GM23338 (cell line): ENCODE measurements at regions not wholly inside any gene's neighbourhood (a gene's known extent, or its start where the extent isn't known, plus 50 kb on each side); places are given as distances from the start of the nearest gene placed in this dataset.

Experiments
- ATAC-seq: fragments of 200-7000 bp; cut with Tn5 transposase; 3 replicates; pipeline ENCODE4 v1.9.1; 2020
- DNase-seq: peaks from one replicate; pipeline ENCODE4 v3.0.0-alpha.2; 2015; ENCODE audit warnings: low spot score
- H2AFZ ChIP-seq: fragments of 200-600 bp; sonication (generic); 2 replicates; pipeline ENCODE4 v1.8.0; 2016; ENCODE audit warnings: antibody characterized with exemption, mild to moderate bottlenecking, moderate library complexity
- H3F3A ChIP-seq: fragments of 200-600 bp; sonication (generic); replicated peaks from 2 replicates; pipeline ENCODE4 v1.8.0; 2017; ENCODE audit warnings: antibody characterized with exemption, mixed run types, low read depth
- H3K27ac ChIP-seq: fragments of 200-600 bp; sonication (generic); 2 replicates; pipeline ENCODE4 v1.6.1; 2016; ENCODE audit warnings: low read depth
- H3K27me3 ChIP-seq: fragments of 200-600 bp; sonication (generic); 2 replicates; pipeline ENCODE4 v1.8.0; 2016; ENCODE audit warnings: mild to moderate bottlenecking, mixed run types, moderate library complexity; ENCODE audit not compliant: insufficient read depth
- H3K36me3 ChIP-seq: fragments of 200-600 bp; sonication (generic); 2 replicates; pipeline ENCODE4 v1.8.0; 2016; ENCODE audit warnings: mild to moderate bottlenecking; ENCODE audit not compliant: insufficient read depth
- H3K4me1 ChIP-seq: fragments of 200-600 bp; sonication (generic); 2 replicates; pipeline ENCODE4 v1.8.0; 2016; ENCODE audit warnings: mild to moderate bottlenecking, moderate library complexity; ENCODE audit not compliant: insufficient read depth
- H3K4me2 ChIP-seq: fragments of 200-600 bp; sonication (generic); 2 replicates; pipeline ENCODE4 v1.7.1; 2017; ENCODE audit warnings: mixed run types
- H3K4me3 ChIP-seq: fragments of 200-600 bp; sonication (generic); 2 replicates; pipeline ENCODE4 v1.6.1; 2016; ENCODE audit warnings: mixed run types
- H3K79me2 ChIP-seq: fragments of 200-600 bp; sonication (generic); replicated peaks from 2 replicates; pipeline ENCODE4 v1.8.0; 2017; ENCODE audit warnings: mild to moderate bottlenecking; ENCODE audit not compliant: insufficient read depth
- H3K9me2 ChIP-seq: fragments of 200-600 bp; sonication (generic); 2 replicates; pipeline ENCODE4 v1.8.0; 2017; ENCODE audit not compliant: insufficient read depth
- H4K20me1 ChIP-seq: fragments of 200-600 bp; sonication (generic); replicated peaks from 2 replicates; pipeline ENCODE4 v1.8.0; 2017; ENCODE audit warnings: mild to moderate bottlenecking; ENCODE audit not compliant: insufficient read depth
- H3K27ac Mint-ChIP-seq: 2 replicates; pipeline ENCODE4 v1.8.0; 2020; ENCODE audit warnings: inconsistent platforms, mild to moderate bottlenecking, moderate library complexity, mixed read lengths
- H3K27me3 Mint-ChIP-seq: 3 replicates; pipeline ENCODE4 v1.8.0; 2022; ENCODE audit warnings: low read depth, mild to moderate bottlenecking, moderate library complexity, mixed read lengths, inconsistent platforms; ENCODE audit not compliant: insufficient read depth, poor library complexity
- H3K36me3 Mint-ChIP-seq: 3 replicates; pipeline ENCODE4 v1.8.0; 2021; ENCODE audit warnings: low read depth, mild to moderate bottlenecking, inconsistent platforms, moderate library complexity, mixed read lengths
- H3K4me1 Mint-ChIP-seq: 3 replicates; pipeline ENCODE4 v1.8.0; 2020; ENCODE audit warnings: mild to moderate bottlenecking, inconsistent platforms, mixed read lengths
- H3K4me3 Mint-ChIP-seq: 3 replicates; pipeline ENCODE4 v1.8.0; 2021; ENCODE audit warnings: moderate library complexity, mild to moderate bottlenecking, inconsistent platforms, mixed read lengths
- H3K9me3 Mint-ChIP-seq: 3 replicates; pipeline ENCODE4 v1.8.0; 2020; ENCODE audit warnings: moderate library complexity, mild to moderate bottlenecking, inconsistent platforms, mixed read lengths
- CREB1 ChIP-seq: fragments of 250-450 bp; sonication (Bioruptor Pico); IDR thresholded peaks from 2 replicates; pipeline ENCODE4 v1.5.0; 2020; ENCODE audit warnings: low read depth, mild to moderate bottlenecking, moderate library complexity
- EZH2 ChIP-seq: fragments of 200-600 bp; sonication (generic); IDR thresholded peaks from one replicate; pipeline ENCODE4 v1.8.0; 2017; ENCODE audit warnings: antibody characterized with exemption, mild to moderate bottlenecking, low read depth; ENCODE audit not compliant: unreplicated experiment
- EZH2phosphoT487 ChIP-seq: fragments of 200-600 bp; sonication (generic); IDR thresholded peaks from one replicate; pipeline ENCODE4 v1.8.1; 2018; ENCODE audit warnings: antibody characterized with exemption; ENCODE audit not compliant: unreplicated experiment
- NANOG ChIP-seq: IDR thresholded peaks from 2 replicates; pipeline ENCODE4 v1.6.1; 2016; ENCODE audit warnings: antibody characterized with exemption, borderline replicate concordance
- POLR2AphosphoS5 ChIP-seq: IDR thresholded peaks from 2 replicates; pipeline ENCODE4 v1.6.1; 2016; ENCODE audit warnings: antibody characterized with exemption, low read depth
- ZNF114 ChIP-seq: fragments of 250-450 bp; sonication (Bioruptor Pico); IDR thresholded peaks from 2 replicates; pipeline ENCODE4 v1.5.0; 2020; ENCODE audit warnings: mild to moderate bottlenecking, moderate library complexity
- ZNF331 ChIP-seq: fragments of 250-450 bp; sonication (Bioruptor Pico); IDR thresholded peaks from 2 replicates; pipeline ENCODE4 v1.5.0; 2020; ENCODE audit warnings: low read depth, mild to moderate bottlenecking, moderate library complexity
- TF ChIP-seq, protein P1 (sequence below): IDR thresholded peaks from 2 replicates; pipeline ENCODE4 v1.6.1; 2016; ENCODE audit warnings: antibody characterized with exemption
- TF ChIP-seq, protein P2 (sequence below): IDR thresholded peaks from one replicate; pipeline ENCODE4 v1.6.1; 2018; ENCODE audit warnings: antibody characterized with exemption; ENCODE audit not compliant: unreplicated experiment
- TF ChIP-seq, protein P3 (sequence below), 2 experiments: fragments of 200-600 bp in 1 of 2; sonication (generic) in 1 of 2; conservative IDR thresholded peaks; 2 replicates each; pipeline versions ENCODE4 v1.5.1 to v1.6.1; 2016 to 2017; ENCODE audit warnings: antibody characterized with exemption in 2 of 2, low read depth in 2 of 2, mild to moderate bottlenecking in 2 of 2, moderate library complexity in 1 of 2
- TF ChIP-seq, protein P4 (sequence below): fragments of 250-450 bp; sonication (Bioruptor Pico); IDR thresholded peaks from 2 replicates; pipeline ENCODE4 v1.5.0; 2020; ENCODE audit warnings: mild to moderate bottlenecking, moderate library complexity

DNA sequence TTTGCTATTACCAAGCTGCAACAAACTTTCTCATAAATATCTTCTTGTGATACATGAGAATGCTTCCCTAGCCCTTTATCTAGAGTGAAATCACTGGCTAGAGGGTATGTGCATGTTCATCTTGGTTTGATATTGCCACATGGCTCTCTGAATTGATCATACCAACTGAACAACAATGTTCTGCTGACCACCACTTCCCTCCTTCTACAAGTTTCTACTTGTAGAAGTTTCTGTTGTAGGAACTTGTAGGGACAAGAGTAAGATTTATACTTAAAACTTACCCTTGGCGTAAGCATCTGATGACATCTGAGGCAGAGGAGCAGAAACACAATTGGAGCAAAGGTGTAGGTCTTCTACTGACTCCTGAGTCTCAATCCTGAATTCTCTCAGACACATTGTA lies 86.3 kb upstream of the FAM13C start:
- Mint-ChIP-seq H3K27me3 (no peaks in the 10 kb centered on the region), H3K36me3 (no peaks in the 10 kb centered on the region)
- no peak overlapping the region for H3K4me2 ChIP-seq

More for the DNA sequence above, 86.3 kb upstream of the FAM13C start:
- Histone ChIP-seq H3K9me2 (no peaks in the 10 kb centered on the region), H3F3A (no peaks in the 10 kb centered on the region), H3K79me2 (no peaks in the 10 kb centered on the region), H3K27ac (no peak overlapping the region), H3K4me1 (no peaks in the 10 kb centered on the region), H4K20me1 (no peaks in the 10 kb centered on the region), H2AFZ (no peak overlapping the region), H3K4me3 (no peak overlapping the region), H3K36me3 (no peaks in the 10 kb centered on the region), H3K27me3 (no peaks in the 10 kb centered on the region)
- TF ChIP-seq, protein P1, sequence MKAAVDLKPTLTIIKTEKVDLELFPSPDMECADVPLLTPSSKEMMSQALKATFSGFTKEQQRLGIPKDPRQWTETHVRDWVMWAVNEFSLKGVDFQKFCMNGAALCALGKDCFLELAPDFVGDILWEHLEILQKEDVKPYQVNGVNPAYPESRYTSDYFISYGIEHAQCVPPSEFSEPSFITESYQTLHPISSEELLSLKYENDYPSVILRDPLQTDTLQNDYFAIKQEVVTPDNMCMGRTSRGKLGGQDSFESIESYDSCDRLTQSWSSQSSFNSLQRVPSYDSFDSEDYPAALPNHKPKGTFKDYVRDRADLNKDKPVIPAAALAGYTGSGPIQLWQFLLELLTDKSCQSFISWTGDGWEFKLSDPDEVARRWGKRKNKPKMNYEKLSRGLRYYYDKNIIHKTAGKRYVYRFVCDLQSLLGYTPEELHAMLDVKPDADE: no peak
- TF ChIP-seq POLR2AphosphoS5 (no peak), ZNF331 (CRISPR knock-in tag) (no peak), NANOG (no peak), ZNF114 (CRISPR knock-in tag) (no peak), CREB1 (CRISPR knock-in tag) (no peak), EZH2 (no peak), EZH2phosphoT487 (no peak)
- TF ChIP-seq, protein P2, sequence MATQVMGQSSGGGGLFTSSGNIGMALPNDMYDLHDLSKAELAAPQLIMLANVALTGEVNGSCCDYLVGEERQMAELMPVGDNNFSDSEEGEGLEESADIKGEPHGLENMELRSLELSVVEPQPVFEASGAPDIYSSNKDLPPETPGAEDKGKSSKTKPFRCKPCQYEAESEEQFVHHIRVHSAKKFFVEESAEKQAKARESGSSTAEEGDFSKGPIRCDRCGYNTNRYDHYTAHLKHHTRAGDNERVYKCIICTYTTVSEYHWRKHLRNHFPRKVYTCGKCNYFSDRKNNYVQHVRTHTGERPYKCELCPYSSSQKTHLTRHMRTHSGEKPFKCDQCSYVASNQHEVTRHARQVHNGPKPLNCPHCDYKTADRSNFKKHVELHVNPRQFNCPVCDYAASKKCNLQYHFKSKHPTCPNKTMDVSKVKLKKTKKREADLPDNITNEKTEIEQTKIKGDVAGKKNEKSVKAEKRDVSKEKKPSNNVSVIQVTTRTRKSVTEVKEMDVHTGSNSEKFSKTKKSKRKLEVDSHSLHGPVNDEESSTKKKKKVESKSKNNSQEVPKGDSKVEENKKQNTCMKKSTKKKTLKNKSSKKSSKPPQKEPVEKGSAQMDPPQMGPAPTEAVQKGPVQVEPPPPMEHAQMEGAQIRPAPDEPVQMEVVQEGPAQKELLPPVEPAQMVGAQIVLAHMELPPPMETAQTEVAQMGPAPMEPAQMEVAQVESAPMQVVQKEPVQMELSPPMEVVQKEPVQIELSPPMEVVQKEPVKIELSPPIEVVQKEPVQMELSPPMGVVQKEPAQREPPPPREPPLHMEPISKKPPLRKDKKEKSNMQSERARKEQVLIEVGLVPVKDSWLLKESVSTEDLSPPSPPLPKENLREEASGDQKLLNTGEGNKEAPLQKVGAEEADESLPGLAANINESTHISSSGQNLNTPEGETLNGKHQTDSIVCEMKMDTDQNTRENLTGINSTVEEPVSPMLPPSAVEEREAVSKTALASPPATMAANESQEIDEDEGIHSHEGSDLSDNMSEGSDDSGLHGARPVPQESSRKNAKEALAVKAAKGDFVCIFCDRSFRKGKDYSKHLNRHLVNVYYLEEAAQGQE: no peak
- TF ChIP-seq, protein P3, sequence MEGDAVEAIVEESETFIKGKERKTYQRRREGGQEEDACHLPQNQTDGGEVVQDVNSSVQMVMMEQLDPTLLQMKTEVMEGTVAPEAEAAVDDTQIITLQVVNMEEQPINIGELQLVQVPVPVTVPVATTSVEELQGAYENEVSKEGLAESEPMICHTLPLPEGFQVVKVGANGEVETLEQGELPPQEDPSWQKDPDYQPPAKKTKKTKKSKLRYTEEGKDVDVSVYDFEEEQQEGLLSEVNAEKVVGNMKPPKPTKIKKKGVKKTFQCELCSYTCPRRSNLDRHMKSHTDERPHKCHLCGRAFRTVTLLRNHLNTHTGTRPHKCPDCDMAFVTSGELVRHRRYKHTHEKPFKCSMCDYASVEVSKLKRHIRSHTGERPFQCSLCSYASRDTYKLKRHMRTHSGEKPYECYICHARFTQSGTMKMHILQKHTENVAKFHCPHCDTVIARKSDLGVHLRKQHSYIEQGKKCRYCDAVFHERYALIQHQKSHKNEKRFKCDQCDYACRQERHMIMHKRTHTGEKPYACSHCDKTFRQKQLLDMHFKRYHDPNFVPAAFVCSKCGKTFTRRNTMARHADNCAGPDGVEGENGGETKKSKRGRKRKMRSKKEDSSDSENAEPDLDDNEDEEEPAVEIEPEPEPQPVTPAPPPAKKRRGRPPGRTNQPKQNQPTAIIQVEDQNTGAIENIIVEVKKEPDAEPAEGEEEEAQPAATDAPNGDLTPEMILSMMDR (conservative IDR thresholded peaks at IDR 0.05; ENCODE audit: low read depth in 2 of 2): no peak
- TF ChIP-seq, protein P4, sequence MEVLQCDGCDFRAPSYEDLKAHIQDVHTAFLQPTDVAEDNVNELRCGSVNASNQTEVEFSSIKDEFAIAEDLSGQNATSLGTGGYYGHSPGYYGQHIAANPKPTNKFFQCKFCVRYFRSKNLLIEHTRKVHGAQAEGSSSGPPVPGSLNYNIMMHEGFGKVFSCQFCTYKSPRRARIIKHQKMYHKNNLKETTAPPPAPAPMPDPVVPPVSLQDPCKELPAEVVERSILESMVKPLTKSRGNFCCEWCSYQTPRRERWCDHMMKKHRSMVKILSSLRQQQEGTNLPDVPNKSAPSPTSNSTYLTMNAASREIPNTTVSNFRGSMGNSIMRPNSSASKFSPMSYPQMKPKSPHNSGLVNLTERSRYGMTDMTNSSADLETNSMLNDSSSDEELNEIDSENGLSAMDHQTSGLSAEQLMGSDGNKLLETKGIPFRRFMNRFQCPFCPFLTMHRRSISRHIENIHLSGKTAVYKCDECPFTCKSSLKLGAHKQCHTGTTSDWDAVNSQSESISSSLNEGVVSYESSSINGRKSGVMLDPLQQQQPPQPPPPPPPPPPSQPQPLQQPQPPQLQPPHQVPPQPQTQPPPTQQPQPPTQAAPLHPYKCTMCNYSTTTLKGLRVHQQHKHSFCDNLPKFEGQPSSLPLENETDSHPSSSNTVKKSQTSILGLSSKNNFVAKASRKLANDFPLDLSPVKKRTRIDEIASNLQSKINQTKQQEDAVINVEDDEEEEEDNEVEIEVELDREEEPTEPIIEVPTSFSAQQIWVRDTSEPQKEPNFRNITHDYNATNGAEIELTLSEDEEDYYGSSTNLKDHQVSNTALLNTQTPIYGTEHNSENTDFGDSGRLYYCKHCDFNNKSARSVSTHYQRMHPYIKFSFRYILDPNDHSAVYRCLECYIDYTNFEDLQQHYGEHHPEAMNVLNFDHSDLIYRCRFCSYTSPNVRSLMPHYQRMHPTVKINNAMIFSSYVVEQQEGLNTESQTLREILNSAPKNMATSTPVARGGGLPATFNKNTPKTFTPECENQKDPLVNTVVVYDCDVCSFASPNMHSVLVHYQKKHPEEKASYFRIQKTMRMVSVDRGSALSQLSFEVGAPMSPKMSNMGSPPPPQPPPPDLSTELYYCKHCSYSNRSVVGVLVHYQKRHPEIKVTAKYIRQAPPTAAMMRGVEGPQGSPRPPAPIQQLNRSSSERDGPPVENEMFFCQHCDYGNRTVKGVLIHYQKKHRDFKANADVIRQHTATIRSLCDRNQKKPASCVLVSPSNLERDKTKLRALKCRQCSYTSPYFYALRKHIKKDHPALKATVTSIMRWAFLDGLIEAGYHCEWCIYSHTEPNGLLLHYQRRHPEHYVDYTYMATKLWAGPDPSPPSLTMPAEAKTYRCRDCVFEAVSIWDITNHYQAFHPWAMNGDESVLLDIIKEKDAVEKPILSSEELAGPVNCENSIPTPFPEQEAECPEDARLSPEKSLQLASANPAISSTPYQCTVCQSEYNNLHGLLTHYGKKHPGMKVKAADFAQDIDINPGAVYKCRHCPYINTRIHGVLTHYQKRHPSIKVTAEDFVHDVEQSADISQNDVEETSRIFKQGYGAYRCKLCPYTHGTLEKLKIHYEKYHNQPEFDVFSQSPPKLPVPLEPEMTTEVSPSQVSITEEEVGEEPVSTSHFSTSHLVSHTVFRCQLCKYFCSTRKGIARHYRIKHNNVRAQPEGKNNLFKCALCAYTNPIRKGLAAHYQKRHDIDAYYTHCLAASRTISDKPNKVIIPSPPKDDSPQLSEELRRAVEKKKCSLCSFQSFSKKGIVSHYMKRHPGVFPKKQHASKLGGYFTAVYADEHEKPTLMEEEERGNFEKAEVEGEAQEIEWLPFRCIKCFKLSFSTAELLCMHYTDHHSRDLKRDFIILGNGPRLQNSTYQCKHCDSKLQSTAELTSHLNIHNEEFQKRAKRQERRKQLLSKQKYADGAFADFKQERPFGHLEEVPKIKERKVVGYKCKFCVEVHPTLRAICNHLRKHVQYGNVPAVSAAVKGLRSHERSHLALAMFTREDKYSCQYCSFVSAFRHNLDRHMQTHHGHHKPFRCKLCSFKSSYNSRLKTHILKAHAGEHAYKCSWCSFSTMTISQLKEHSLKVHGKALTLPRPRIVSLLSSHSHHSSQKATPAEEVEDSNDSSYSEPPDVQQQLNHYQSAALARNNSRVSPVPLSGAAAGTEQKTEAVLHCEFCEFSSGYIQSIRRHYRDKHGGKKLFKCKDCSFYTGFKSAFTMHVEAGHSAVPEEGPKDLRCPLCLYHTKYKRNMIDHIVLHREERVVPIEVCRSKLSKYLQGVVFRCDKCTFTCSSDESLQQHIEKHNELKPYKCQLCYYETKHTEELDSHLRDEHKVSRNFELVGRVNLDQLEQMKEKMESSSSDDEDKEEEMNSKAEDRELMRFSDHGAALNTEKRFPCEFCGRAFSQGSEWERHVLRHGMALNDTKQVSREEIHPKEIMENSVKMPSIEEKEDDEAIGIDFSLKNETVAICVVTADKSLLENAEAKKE (CRISPR knock-in tag): no peak
- Mint-ChIP-seq H3K9me3 (no peaks in the 10 kb centered on the region), H3K4me1 (no peaks in the 10 kb centered on the region), H3K27ac (no peak overlapping the region), H3K4me3 (no peak overlapping the region)
- no peak for DNase-seq
- no peak for ATAC-seq
